Cardiac septum (tissue), 1 donor: ENCODE measurements at regions not wholly inside any gene's neighbourhood (a gene's known extent, or its start where the extent isn't known, plus 50 kb on each side); places are given as distances from the start of the nearest gene placed in this dataset.
"Not testable (repeated sequence)": the region's sequence is repeated elsewhere in the genome, so short reads cannot be mapped to it uniquely, and the experiment has no call there.

Source experiments
- DNase-seq: peaks from one replicate; pipeline ENCODE4 v3.0.0-alpha.2; 2020; ENCODE audit warnings: low spot score
- intact Hi-C: fragments of 100-400 bp; cut with DNase I; formaldehyde crosslinking; loops from one replicate; pipeline ENCODE4 v1.14.0; 2022
- donor health status: DM: no; HTN: no; CAD: no.

GRCh38 chr5:28415791-28416443 lies 1377.5 kb upstream of the CDH9 start:
- intact Hi-C loops = no loop called here
- no peak for DNase-seq

- intact Hi-C loops = no loop called here
- no peak for DNase-seq
Observed at GRCh38 chr5:28414619-28415018, 1376.2 kb upstream of the CDH9 start.

- intact Hi-C loops = no loop called here
- DNase-seq = no peak
Observed at GRCh38 chr5:28408651-28409050, 1370.3 kb upstream of the CDH9 start.

GRCh38 chr5:28408186-28408585 lies 1369.8 kb upstream of the CDH9 start:
- intact Hi-C loops = no loop called here
- no peak for DNase-seq

GRCh38 chr5:28404363-28405071 lies 1366.1 kb upstream of the CDH9 start:
- DNase-seq = no peak
- intact Hi-C loops = no loop called here

- intact Hi-C loops = no loop called here
- no peak for DNase-seq
Observed at GRCh38 chr5:28403846-28404245, 1365.5 kb upstream of the CDH9 start.

- no peak for DNase-seq
- intact Hi-C loops = no loop called here
Observed at GRCh38 chr5:28402590-28403301, 1364.4 kb upstream of the CDH9 start.

GRCh38 chr5:28400076-28400475 lies 1361.7 kb upstream of the CDH9 start:
- no peak for DNase-seq
- intact Hi-C loops = no loop called here

GRCh38 chr5:28399211-28399610 lies 1360.8 kb upstream of the CDH9 start:
- DNase-seq = no peak

GRCh38 chr5:28398185-28398584 lies 1359.8 kb upstream of the CDH9 start:
- intact Hi-C loops = no loop called here
- no peak for DNase-seq

More at GRCh38 chr5:28399211-28399610, 1360.8 kb upstream of the CDH9 start:
- intact Hi-C loops = no loop called here

GRCh38 chr5:28397502-28397941 lies 1359.1 kb upstream of the CDH9 start:
- intact Hi-C loops = no loop called here

GRCh38 chr5:28391277-28391676 lies 1352.9 kb upstream of the CDH9 start:
- intact Hi-C loops = no loop called here
- DNase-seq = no peak

More at GRCh38 chr5:28397502-28397941, 1359.1 kb upstream of the CDH9 start:
- no peak for DNase-seq

- intact Hi-C loops = no loop called here
- no peak for DNase-seq
Observed at GRCh38 chr5:28390341-28390740, 1352.0 kb upstream of the CDH9 start.

GRCh38 chr5:28389727-28390126 lies 1351.3 kb upstream of the CDH9 start:
- DNase-seq, intact Hi-C loops: not testable (repeated sequence)

GRCh38 chr5:28388428-28388827 lies 1350.0 kb upstream of the CDH9 start:
- no peak for DNase-seq
- intact Hi-C loops = no loop called here

GRCh38 chr5:28386712-28387111 lies 1348.3 kb upstream of the CDH9 start:
- intact Hi-C loops = no loop called here

GRCh38 chr5:28380167-28380566 lies 1341.8 kb upstream of the CDH9 start:
- intact Hi-C loops = no loop called here

More at GRCh38 chr5:28386712-28387111, 1348.3 kb upstream of the CDH9 start:
- DNase-seq = no peak

GRCh38 chr5:28374492-28374967 lies 1336.1 kb upstream of the CDH9 start:
- no peak for DNase-seq
- intact Hi-C loops = no loop called here

More at GRCh38 chr5:28380167-28380566, 1341.8 kb upstream of the CDH9 start:
- DNase-seq = no peak

GRCh38 chr5:28370896-28371295 lies 1332.5 kb upstream of the CDH9 start:
- no peak for DNase-seq

GRCh38 chr5:28369418-28369817 lies 1331.0 kb upstream of the CDH9 start:
- intact Hi-C loops = no loop called here
- no peak for DNase-seq

More at GRCh38 chr5:28370896-28371295, 1332.5 kb upstream of the CDH9 start:
- intact Hi-C loops = no loop called here
